Ishikawa (cell line): ENCODE measurements at regions not wholly inside any gene's neighbourhood (a gene's known extent, or its start where the extent isn't known, plus 50 kb on each side); places are given as distances from the start of the nearest gene placed in this dataset.

Experiments
- CEBPB ChIP-seq: IDR thresholded peaks from 2 replicates; pipeline ENCODE4 v1.6.1; 2012
- EGR1 ChIP-seq: IDR thresholded peaks from 2 replicates; pipeline ENCODE4 v1.6.1; 2012
- TAF1 ChIP-seq: IDR thresholded peaks from 2 replicates; pipeline ENCODE4 v1.6.1; 2012; ENCODE audit warnings: low read depth, mild to moderate bottlenecking
- TCF12 ChIP-seq: IDR thresholded peaks from 2 replicates; pipeline ENCODE4 v1.6.1; 2012; ENCODE audit warnings: low read depth
- YY1 ChIP-seq: IDR thresholded peaks from 2 replicates; pipeline ENCODE4 v1.6.1; 2012; ENCODE audit warnings: low read depth
- TF ChIP-seq, protein P1 (sequence below): IDR thresholded peaks from 2 replicates; pipeline ENCODE4 v1.6.1; 2012; ENCODE audit warnings: low read depth, mild to moderate bottlenecking
- TF ChIP-seq, protein P2 (sequence below): IDR thresholded peaks from 2 replicates; pipeline ENCODE4 v1.6.1; 2012

DNA sequence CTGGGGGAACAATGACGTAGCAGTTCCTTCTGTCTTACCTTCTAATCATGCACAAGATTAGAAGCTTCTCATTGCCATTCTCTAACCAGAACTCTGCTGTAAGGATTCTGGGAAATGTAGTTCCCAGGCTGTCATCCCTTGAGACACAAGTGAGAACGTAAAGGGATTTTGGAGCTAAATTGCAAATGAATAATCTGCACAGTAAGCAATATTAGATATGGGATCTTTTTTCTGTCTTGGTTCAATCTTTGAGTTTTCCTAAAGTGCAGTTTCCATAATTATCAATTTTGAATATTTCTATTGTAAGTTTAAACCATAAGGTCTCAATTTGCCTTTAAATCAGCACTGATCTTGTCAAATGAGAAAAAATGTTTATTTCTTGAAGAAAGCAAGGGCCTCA lies 189.7 kb upstream of the PLPPR1 start:
- TF ChIP-seq TCF12 (no peak), YY1 (no peak), CEBPB (no peak), EGR1 (no peak), TAF1 (no peak)
- TF ChIP-seq, protein P1, sequence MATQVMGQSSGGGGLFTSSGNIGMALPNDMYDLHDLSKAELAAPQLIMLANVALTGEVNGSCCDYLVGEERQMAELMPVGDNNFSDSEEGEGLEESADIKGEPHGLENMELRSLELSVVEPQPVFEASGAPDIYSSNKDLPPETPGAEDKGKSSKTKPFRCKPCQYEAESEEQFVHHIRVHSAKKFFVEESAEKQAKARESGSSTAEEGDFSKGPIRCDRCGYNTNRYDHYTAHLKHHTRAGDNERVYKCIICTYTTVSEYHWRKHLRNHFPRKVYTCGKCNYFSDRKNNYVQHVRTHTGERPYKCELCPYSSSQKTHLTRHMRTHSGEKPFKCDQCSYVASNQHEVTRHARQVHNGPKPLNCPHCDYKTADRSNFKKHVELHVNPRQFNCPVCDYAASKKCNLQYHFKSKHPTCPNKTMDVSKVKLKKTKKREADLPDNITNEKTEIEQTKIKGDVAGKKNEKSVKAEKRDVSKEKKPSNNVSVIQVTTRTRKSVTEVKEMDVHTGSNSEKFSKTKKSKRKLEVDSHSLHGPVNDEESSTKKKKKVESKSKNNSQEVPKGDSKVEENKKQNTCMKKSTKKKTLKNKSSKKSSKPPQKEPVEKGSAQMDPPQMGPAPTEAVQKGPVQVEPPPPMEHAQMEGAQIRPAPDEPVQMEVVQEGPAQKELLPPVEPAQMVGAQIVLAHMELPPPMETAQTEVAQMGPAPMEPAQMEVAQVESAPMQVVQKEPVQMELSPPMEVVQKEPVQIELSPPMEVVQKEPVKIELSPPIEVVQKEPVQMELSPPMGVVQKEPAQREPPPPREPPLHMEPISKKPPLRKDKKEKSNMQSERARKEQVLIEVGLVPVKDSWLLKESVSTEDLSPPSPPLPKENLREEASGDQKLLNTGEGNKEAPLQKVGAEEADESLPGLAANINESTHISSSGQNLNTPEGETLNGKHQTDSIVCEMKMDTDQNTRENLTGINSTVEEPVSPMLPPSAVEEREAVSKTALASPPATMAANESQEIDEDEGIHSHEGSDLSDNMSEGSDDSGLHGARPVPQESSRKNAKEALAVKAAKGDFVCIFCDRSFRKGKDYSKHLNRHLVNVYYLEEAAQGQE, result no peak
- TF ChIP-seq, protein P2, sequence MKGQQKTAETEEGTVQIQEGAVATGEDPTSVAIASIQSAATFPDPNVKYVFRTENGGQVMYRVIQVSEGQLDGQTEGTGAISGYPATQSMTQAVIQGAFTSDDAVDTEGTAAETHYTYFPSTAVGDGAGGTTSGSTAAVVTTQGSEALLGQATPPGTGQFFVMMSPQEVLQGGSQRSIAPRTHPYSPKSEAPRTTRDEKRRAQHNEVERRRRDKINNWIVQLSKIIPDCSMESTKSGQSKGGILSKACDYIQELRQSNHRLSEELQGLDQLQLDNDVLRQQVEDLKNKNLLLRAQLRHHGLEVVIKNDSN, result no peak
